ENCODE measurements at regions not wholly inside any gene's neighbourhood (a gene's known extent, or its start where the extent isn't known, plus 50 kb on each side); places are given as distances from the start of the nearest gene placed in this dataset.
A peak's percentile ranks its signal among the peaks of the same experiment; 100 is the strongest.

DNA sequence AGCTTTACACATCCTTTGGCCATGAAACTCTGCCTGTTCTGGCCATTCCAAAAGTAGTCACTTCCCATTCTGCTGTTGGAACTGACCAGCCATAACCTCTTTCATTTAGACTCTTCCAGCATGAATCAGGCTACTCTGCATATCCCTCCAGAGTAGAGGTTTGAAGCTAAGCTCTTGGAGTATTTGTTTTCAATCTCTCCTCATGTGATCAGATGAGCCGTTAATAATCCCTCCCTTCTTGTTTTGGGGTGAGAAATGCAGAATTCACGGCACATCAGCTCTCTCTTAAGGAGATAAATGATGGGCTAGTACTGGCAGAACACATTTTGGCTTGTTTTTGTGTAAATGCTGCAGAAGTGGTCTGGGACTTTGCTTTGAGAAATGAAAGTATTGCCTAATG is 519.9 kb downstream of the PCDH17 start:
- TF ChIP-seq, protein P1, sequence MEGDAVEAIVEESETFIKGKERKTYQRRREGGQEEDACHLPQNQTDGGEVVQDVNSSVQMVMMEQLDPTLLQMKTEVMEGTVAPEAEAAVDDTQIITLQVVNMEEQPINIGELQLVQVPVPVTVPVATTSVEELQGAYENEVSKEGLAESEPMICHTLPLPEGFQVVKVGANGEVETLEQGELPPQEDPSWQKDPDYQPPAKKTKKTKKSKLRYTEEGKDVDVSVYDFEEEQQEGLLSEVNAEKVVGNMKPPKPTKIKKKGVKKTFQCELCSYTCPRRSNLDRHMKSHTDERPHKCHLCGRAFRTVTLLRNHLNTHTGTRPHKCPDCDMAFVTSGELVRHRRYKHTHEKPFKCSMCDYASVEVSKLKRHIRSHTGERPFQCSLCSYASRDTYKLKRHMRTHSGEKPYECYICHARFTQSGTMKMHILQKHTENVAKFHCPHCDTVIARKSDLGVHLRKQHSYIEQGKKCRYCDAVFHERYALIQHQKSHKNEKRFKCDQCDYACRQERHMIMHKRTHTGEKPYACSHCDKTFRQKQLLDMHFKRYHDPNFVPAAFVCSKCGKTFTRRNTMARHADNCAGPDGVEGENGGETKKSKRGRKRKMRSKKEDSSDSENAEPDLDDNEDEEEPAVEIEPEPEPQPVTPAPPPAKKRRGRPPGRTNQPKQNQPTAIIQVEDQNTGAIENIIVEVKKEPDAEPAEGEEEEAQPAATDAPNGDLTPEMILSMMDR (IDR thresholded peaks at IDR 0.05; ENCODE audit: low read depth, low read length) = no peak
- H3K9me3 ChIP-seq (ENCODE audit: low read depth) = no peaks in the 10 kb centered on the region
- no peaks in the 10 kb centered on the region for H3K27me3 ChIP-seq
- H3K4me3 ChIP-seq = no peak overlapping the region
- no peak overlapping the region for H3K27ac ChIP-seq
- H3K36me3 ChIP-seq = no peaks in the 10 kb centered on the region
- DNase-seq (ENCODE audit: low read depth in 1 of 2, low spot score in 1 of 2) = no peak
- H3K4me1 ChIP-seq (ENCODE audit: low read depth) = no peaks in the 10 kb centered on the region

DNA sequence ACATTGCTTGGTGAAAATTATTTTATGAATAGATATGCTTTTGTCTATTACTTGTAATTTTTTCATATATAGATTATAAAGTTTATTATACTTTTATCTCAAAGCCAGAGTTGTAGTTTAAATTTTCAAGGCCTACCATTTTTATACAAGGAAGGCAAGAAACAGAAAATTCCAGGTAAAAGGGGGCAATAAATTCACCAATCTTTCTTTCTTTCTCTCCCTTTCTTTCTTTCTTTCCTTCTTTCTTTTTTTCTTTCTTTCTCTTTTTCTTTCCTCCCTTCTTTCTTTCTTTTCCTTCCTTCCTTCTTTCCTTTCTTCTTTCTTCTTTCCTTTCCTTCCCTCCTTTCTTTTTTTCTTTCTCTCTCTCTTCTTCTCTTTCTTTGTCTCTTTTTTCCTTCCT is 529.4 kb downstream of the PCDH17 start:
- Histone ChIP-seq H3K27me3 (no peaks in the 10 kb centered on the region), H3K4me1 (ENCODE audit: low read depth) (peaks cover 7% of the 10 kb centered on the region), H3K27ac (no peak overlapping the region), H3K4me3 (no peak overlapping the region), H3K9me3 (ENCODE audit: low read depth) (no peaks in the 10 kb centered on the region), H3K36me3 (no peaks in the 10 kb centered on the region)
- DNase-seq (ENCODE audit: low read depth in 1 of 2, low spot score in 1 of 2) = no peak
- TF ChIP-seq, protein P1 (IDR thresholded peaks at IDR 0.05; ENCODE audit: low read depth, low read length) = no peak

DNA sequence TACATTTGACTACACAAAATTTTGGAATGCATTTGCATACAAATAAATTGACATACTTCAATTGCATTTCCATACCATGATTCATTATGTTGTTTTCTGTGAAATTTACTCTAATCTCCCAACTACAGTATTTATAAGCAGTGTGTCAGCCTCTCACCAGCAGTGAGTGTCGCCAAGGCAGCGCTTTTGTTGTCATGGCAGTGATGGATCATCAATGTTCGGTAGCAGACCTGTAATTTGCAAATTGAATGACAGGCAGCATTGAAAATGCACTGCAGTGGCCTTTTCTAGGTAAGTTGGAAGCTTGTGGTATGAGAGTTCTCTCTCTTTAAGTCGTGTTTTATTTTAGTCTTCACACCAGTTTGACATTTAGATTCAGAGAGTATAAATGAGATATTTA is 534.1 kb downstream of the PCDH17 start:
- Histone ChIP-seq H3K27me3 (no peaks in the 10 kb centered on the region), H3K4me1 (ENCODE audit: low read depth) (peaks cover 7% of the 10 kb centered on the region), H3K9me3 (ENCODE audit: low read depth) (no peaks in the 10 kb centered on the region), H3K4me3 (no peak overlapping the region), H3K36me3 (no peaks in the 10 kb centered on the region), H3K27ac (no peak overlapping the region)
- no peak for DNase-seq (ENCODE audit: low read depth in 1 of 2, low spot score in 1 of 2)
- TF ChIP-seq, protein P1 (IDR thresholded peaks at IDR 0.05; ENCODE audit: low read depth, low read length) = no peak

DNA sequence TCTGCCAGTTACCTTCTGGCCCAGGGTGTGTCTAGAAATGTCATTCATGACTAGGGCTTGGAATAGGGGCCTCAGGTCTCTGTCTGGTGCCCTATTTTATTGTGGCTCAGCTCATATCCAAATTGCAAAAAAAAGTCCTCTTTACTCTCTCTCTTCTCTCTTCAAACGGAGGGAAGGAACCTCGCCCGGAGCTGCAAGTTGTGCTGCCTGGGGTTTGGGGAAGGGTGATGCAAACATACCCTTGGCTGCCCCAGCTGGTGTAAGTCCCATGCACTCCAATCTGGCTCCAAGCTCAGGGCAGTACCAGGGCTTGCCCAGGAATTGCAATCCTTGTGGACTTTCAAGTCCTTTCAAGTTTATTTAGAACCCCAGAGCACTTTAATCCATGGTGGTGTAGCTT is 549.6 kb downstream of the PCDH17 start:
- Histone ChIP-seq H3K27me3 (no peaks in the 10 kb centered on the region), H3K9me3 (ENCODE audit: low read depth) (no peaks in the 10 kb centered on the region), H3K36me3 (no peaks in the 10 kb centered on the region), H3K27ac (no peak overlapping the region), H3K4me1 (ENCODE audit: low read depth) (no peaks in the 10 kb centered on the region), H3K4me3 (no peak overlapping the region)
- DNase-seq (ENCODE audit: low read depth in 1 of 2, low spot score in 1 of 2) = no peak
- TF ChIP-seq, protein P1 (IDR thresholded peaks at IDR 0.05; ENCODE audit: low read depth, low read length) = no peak

DNA sequence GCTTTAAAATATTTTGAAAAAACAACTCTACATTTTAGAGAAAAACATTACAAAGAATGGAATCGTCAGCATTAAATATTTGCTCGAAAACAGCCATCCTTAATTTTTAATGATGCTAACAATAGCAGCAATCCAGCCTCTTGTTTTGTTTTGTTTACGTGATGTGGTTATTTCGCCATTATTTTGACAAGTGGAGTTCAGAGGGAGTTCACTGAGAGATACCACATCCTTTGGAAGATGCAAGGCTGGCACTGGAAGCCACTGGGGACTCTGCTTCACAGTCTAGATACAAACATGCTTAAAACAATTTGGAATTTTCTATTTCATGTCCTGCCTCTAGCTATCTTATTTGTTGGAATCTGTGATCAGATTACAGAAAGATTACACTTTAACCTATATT is 556.3 kb downstream of the PCDH17 start:
- no peaks in the 10 kb centered on the region for H3K36me3 ChIP-seq
- no peak for DNase-seq (ENCODE audit: low read depth in 1 of 2, low spot score in 1 of 2)
- TF ChIP-seq, protein P1 (IDR thresholded peaks at IDR 0.05; ENCODE audit: low read depth, low read length) = no peak
- H3K27ac ChIP-seq = no peak overlapping the region
- H3K9me3 ChIP-seq (ENCODE audit: low read depth) = no peaks in the 10 kb centered on the region
- H3K27me3 ChIP-seq = no peaks in the 10 kb centered on the region
- no peaks in the 10 kb centered on the region for H3K4me1 ChIP-seq (ENCODE audit: low read depth)
- no peak overlapping the region for H3K4me3 ChIP-seq

DNA sequence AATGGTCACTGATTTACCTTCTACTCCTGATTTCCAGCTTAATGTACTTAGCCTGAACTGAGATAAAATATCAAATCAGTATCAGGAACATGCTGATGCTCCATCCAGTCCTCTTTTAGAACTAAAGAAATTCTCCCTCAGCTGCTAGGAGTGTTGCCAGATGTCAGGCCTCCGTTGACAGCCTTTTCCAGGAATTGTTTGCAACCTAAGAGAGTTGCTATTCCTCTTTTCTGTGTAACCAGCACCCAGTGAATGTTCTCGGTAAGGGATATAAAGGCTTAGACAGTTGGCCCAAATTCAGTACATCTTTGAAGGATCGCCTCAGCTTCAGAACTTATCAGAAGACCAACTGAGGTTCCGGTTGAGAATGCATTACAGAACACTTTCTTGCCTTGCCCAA is 559.0 kb downstream of the PCDH17 start:
- Histone ChIP-seq H3K4me1 (ENCODE audit: low read depth) (no peaks in the 10 kb centered on the region), H3K27me3 (no peaks in the 10 kb centered on the region), H3K27ac (no peak overlapping the region), H3K9me3 (ENCODE audit: low read depth) (no peaks in the 10 kb centered on the region), H3K4me3 (no peak overlapping the region), H3K36me3 (no peaks in the 10 kb centered on the region)
- DNase-seq (ENCODE audit: low read depth in 1 of 2, low spot score in 1 of 2) = peak in 1 of 2 donors; percentile 8
- TF ChIP-seq, protein P1 (IDR thresholded peaks at IDR 0.05; ENCODE audit: low read depth, low read length) = no peak
